Anterior cingulate cortex (tissue), 58 donors: ENCODE measurements at regions not wholly inside any gene's neighbourhood (a gene's known extent, or its start where the extent isn't known, plus 50 kb on each side); places are given as distances from the start of the nearest gene placed in this dataset.

Experiments used
- DNase-seq, 58 donors: peaks; one replicate each; lab custom pipeline; 2025; lab: John Stamatoyannopoulos, UW

GRCh38 chr6:110538416-110539160, 62.2 kb upstream of the SLC22A16 start:
- DNase-seq: no peak

DNA sequence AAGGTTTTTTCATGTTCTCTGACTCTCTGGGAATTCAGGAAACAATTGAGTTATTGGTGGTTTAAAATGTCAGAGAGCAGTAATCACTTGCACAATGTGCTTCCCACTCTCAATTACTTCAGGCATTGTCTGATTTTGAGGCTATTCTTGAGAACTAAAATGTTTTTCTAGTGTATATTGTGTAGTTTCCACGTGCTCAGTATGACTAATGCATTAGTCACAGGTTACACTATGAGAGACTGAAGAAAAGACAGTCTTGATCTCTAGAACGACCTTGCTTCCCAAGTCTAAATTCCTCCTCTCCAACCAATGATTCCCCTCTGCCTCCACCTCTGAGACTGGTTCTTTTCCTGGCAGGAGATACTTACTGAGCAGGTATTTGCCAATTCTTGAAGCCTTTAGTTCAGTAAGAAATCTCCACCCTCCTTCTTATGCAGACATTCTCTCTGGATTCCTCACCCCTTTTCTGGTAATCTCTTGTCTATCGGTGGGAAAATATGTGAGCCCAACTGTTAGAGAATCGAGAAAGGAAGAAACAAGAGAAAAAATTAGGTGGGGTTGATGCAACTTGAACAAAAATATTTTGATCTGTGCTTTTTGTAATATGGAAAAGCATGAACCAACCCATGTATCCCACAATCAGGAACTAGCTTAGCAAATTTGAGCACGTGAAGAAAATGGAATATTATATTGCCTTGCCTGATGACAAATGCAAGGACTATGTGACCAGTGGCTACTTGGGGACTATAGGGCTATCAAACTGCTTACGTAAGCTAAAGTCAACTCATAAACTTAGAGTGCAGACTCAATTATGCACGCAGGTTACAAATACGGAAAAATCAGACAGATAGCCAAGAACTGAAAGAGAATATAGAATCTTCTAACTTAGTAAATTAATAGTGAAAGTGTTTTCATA, 61.1 kb upstream of the SLC22A16 start:
- peak in 1 of 58 donors; percentile 24 for DNase-seq

- DNase-seq: peak in 46 of 58 donors; percentile 23 to 91 (median 68)
These were observed 58.5 kb upstream of the SLC22A16 start for GRCh38 chr6:110534731-110535492.

DNA sequence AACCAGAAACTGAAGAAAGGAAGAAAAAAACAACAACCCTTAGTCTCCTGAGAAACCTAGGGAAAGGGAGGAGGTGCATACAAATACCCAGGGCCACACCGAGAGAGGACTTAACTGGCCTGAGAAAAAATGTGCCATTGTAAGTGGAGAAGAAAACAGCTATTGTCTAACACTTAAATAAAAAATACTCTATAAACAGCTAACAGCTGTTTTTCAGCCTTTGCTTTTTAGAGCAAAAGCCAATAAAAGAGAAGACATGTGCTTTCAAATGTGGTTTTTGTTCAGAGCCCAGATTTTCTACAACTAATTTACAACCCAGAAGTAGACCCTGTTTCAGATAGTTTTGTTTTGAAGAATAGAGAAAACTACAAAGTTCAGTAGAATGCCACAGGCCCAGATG, 56.0 kb upstream of the SLC22A16 start:
- DNase-seq: peak in 3 of 58 donors; percentile 19 to 34 (median 20)

- no peak for DNase-seq
These were observed 54.3 kb upstream of the SLC22A16 start for GRCh38 chr6:110530671-110531070.

DNA sequence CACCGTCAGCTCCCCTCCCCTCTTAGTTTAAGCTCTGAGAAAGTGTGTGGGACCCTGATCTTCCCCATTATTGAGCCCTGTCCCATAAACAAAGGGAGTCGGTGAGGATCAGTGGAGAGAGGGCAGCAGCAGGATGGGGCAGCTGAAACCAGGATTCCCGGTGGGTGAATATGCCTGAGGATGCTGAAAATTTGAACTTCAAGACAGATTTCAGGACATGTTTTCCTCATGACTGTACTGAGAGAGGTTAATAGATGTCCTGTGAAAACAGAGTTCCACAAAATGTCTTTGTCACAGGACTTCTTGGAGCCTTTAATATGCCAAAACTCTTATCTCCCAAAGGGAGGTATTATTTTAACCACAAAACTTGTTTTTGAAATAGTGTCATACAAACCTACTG, 53.5 kb upstream of the SLC22A16 start:
- DNase-seq: no peak

- DNase-seq: peak in 2 of 58 donors; percentile 9 to 46
These were observed 52.9 kb upstream of the SLC22A16 start for GRCh38 chr6:110529355-110529754.

DNA sequence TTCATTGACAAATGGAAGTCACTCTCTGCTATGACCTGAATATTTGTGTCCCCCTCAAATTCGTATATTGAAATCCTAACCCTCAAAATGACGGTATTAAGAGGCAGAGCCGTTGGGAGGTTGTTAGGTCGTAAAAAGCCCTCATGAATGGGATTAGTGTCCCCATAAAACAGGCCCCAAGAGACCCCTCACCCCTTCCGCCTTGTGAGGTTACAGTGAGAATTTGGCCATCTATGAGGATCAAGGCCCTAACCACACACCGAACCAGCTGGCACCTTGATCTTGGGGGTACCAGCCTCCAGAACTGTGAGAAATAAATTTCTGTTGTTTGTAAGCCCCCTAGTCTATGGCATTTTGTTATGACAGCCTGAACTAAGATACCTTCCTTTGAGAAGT, 52.5 kb upstream of the SLC22A16 start:
- DNase-seq: no peak

GRCh38 chr6:110528101-110528929, 51.9 kb upstream of the SLC22A16 start:
- DNase-seq: peak in 20 of 58 donors; percentile 19 to 56 (median 36)

DNA sequence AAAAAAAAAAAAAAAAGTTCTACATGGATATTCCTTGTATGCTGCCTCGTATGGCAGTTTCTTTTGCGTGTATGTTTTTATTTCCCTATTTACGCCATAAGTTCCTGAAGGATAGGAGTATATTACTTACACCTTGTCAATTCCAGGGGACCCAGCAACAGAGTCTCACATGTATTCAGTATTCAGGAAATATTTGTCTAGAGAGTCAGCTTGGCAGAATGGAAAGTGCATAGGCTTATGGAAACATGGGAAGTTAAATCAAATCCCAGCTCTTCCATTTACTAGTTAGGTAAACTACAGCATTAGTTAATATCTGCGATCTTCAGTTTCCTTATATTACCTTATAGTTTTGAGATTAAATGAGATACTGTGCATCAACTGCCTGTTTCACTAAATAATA, 51.1 kb upstream of the SLC22A16 start:
- DNase-seq: no peak

DNA sequence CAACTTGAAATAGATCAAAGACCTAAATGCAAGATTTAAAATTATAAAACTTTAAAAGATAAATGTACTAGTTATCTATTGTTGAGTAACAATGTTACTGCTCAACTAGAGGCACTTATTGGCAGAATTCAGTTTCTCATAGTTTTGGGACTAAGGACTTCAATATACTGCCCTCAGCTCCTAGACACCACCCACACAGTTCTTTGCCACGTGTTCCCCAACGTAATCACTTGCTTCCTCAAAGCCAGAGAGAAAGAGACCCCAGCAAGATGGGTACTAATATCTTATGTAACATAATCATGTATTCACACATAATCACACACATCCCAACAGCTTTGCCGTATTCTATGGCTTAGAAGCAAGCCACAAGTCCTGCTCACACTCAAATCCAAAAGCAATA, 50.3 kb upstream of the SLC22A16 start:
- DNase-seq: no peak
